Stomach (tissue), 8 donors: ENCODE measurements at regions not wholly inside any gene's neighbourhood (a gene's known extent, or its start where the extent isn't known, plus 50 kb on each side); places are given as distances from the start of the nearest gene placed in this dataset.

ENCODE experiments used
- DNase-seq, 2 donors: peaks; one replicate each; pipeline versions ENCODE4 v3.0.0 to v3.0.0-alpha.2; 2013 to 2019
- H3K27ac ChIP-seq, 5 donors: fragments of 200-600 bp in 4 of 5; sonication (generic) in 4 of 5; one replicate each; pipeline ENCODE4 v1.5.1; 2013 to 2019; ENCODE audit warnings: mild to moderate bottlenecking in 1 of 5, moderate library complexity in 1 of 5
- H3K27me3 ChIP-seq, 3 donors: fragments of 200-600 bp; sonication (generic); one replicate each; pipeline ENCODE4 v1.5.1; 2017 to 2019; ENCODE audit warnings: mixed run types in 1 of 3
- H3K36me3 ChIP-seq, 4 donors: fragments of 200-600 bp; sonication (generic); 1 replicate in 3 of 4; 2 replicates in 1 of 4; pipeline ENCODE4 v1.5.1; 2016 to 2019
- H3K4me1 ChIP-seq, 4 donors: fragments of 200-600 bp; sonication (generic); one replicate each; pipeline ENCODE4 v1.5.1; 2016 to 2019
- H3K4me3 ChIP-seq, 4 donors: fragments of 200-600 bp; sonication (generic) in 3 of 4; one replicate each; pipeline ENCODE4 v1.5.1; 2016 to 2019; ENCODE audit warnings: mild to moderate bottlenecking in 1 of 4
- H3K9me3 ChIP-seq, 4 donors: fragments of 200-600 bp; sonication (generic); one replicate each; pipeline ENCODE4 v1.5.1; 2016 to 2019
- EP300 ChIP-seq: sonication (generic); formaldehyde crosslinking; IDR thresholded peaks from one replicate; pipeline ENCODE4 v1.6.1; 2017; ENCODE audit warnings: antibody characterized with exemption
- POLR2A ChIP-seq, 4 donors: fragments of 450-650 bp; IDR thresholded peaks; one replicate each; pipeline ENCODE4 v1.6.1; 2016; ENCODE audit warnings: antibody characterized with exemption in 4 of 4, control low read depth in 2 of 4, mild to moderate bottlenecking in 1 of 4, moderate library complexity in 1 of 4
- POLR2AphosphoS5 ChIP-seq, 3 donors: sonication (generic); formaldehyde crosslinking; IDR thresholded peaks; one replicate each; pipeline ENCODE4 v1.6.1; 2016; ENCODE audit warnings: antibody characterized with exemption in 3 of 3
- WGBS, 5 donors: extraction: QIAGEN DNeasy Blood & Tissue Kit in 3 of 5; methylation state at CpG; one replicate each; pipeline versions ENCODE4 v1.1.5 to v1.1.7; 2013 to 2018; 5-methylcytosine and 5-hydroxymethylcytosine counted together
- intact Hi-C: fragments of 100-400 bp; cut with DNase I; formaldehyde crosslinking; loops from one replicate; pipeline ENCODE4 v1.15.1; 2023; ENCODE audit warnings: low total_unique reads
- TF ChIP-seq, protein P1 (sequence below), 7 experiments: fragments of 450-650 bp in 4 of 7; fragments of 200-600 bp in 3 of 7; sonication (generic) in 3 of 7; IDR thresholded peaks; one replicate each; pipeline ENCODE4 v1.5.1; 2016 to 2019; ENCODE audit warnings: antibody characterized with exemption in 7 of 7, control low read depth in 2 of 7, mild to moderate bottlenecking in 1 of 7
- donor health status: healthy with polysubstance abuse.
- donor health status: Bipolar disorder and iron deficiency.
- donor health status: healthy.

GRCh38 chr9:134552349-134552990 is 89.1 kb upstream of the COL5A1 start:
- H3K36me3 ChIP-seq: no peaks in the 10 kb centered on the region
- H3K4me1 ChIP-seq: peaks cover 0 to 9% (median 5%) of the 10 kb centered on the region in 4 donors

DNA sequence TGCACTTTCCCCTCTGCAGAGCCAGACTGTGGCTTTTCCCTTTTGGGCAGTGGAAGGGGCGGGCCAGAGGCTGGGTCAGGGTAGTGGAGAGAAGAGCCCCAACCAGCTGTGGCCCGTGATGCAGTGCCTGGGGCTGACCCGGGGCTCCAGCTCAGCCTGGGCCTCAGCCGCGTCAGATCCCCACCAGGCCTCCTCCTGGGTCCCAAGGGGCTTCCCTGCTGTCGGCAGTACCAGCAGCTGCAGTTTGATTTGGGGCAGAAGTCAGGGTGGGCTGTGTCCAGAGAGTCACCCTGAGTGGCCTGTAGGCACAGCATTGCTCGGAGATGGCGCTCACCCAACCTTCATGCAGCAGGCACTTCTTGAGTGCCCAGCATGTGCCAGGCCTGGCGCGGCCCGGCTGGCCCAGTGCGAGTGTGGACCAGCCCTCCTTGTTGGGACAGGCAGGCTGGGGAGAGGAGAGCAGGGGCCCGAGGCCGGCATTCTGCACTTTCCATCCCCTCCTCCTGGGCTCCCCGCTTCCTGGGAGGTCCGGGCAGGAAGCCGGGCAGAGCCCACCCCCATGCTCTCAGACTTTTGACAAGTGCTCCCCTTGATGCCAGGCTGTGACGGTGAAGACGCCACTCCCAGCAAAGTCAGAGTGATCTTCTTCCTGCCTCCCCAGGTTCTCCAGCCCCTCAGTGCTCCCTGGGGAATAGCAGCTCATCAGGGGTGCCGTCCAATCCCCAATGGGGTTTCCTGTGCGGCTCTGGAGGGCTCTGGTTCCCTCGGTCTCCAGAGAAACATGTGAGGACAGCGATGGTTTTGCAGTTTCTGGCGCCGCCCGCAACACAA is 88.3 kb upstream of the COL5A1 start:
- WGBS, 5 donors: 64 to 78% (median 67%) methylated on average over 16 to 26 of the region's 26 CpGs
- H3K27me3 ChIP-seq: peaks cover 0 to 55% (median 9%) of the 10 kb centered on the region in 3 donors
- no peaks in the 10 kb centered on the region for H3K36me3 ChIP-seq
- no peak overlapping the region for H3K4me3 ChIP-seq
- no peaks in the 10 kb centered on the region for H3K9me3 ChIP-seq
- intact Hi-C loops: no loop called here
- TF ChIP-seq POLR2A (IDR thresholded peaks at IDR 0.05) (no peak), POLR2AphosphoS5 (IDR thresholded peaks at IDR 0.05) (no peak)
- H3K4me1 ChIP-seq: peaks cover 0 to 9% (median 5%) of the 10 kb centered on the region in 4 donors
- H3K27ac ChIP-seq: no peak overlapping the region
- no peak for DNase-seq

More at GRCh38 chr9:134552349-134552990, 89.1 kb upstream of the COL5A1 start:
- Histone ChIP-seq H3K9me3 (no peaks in the 10 kb centered on the region), H3K4me3 (no peak overlapping the region), H3K27ac (no peak overlapping the region), H3K27me3 (peaks cover 0 to 59% (median 9%) of the 10 kb centered on the region in 3 donors)
- no peak for DNase-seq
- TF ChIP-seq POLR2A (IDR thresholded peaks at IDR 0.05) (no peak), EP300 (no peak), POLR2AphosphoS5 (IDR thresholded peaks at IDR 0.05) (no peak)
- TF ChIP-seq, protein P1, sequence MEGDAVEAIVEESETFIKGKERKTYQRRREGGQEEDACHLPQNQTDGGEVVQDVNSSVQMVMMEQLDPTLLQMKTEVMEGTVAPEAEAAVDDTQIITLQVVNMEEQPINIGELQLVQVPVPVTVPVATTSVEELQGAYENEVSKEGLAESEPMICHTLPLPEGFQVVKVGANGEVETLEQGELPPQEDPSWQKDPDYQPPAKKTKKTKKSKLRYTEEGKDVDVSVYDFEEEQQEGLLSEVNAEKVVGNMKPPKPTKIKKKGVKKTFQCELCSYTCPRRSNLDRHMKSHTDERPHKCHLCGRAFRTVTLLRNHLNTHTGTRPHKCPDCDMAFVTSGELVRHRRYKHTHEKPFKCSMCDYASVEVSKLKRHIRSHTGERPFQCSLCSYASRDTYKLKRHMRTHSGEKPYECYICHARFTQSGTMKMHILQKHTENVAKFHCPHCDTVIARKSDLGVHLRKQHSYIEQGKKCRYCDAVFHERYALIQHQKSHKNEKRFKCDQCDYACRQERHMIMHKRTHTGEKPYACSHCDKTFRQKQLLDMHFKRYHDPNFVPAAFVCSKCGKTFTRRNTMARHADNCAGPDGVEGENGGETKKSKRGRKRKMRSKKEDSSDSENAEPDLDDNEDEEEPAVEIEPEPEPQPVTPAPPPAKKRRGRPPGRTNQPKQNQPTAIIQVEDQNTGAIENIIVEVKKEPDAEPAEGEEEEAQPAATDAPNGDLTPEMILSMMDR (IDR thresholded peaks at IDR 0.05): no peak
- 57 to 76% (median 63%) methylated on average over 6 to 9 of the region's 9 CpGs for WGBS, 5 donors
- intact Hi-C loops: no loop called here

GRCh38 chr9:134553996-134554372 is 87.6 kb upstream of the COL5A1 start:
- 79 to 91% (median 80%) methylated on average over 9 to 10 of the region's 10 CpGs for whole genome bisulfite sequencing, 5 donors
- peaks cover 0 to 50% (median 9%) of the 10 kb centered on the region in 3 donors for H3K27me3 ChIP-seq
- no peaks in the 10 kb centered on the region for H3K9me3 ChIP-seq
- DNase-seq: no peak
- H3K4me3 ChIP-seq: no peak overlapping the region
- intact Hi-C loops: no loop called here
- H3K27ac ChIP-seq: no peak overlapping the region
- H3K36me3 ChIP-seq: no peaks in the 10 kb centered on the region
- peaks cover 0 to 9% (median 5%) of the 10 kb centered on the region in 4 donors for H3K4me1 ChIP-seq
- TF ChIP-seq EP300 (no peak), POLR2A (IDR thresholded peaks at IDR 0.05) (no peak), POLR2AphosphoS5 (IDR thresholded peaks at IDR 0.05) (no peak)
- TF ChIP-seq, protein P1 (IDR thresholded peaks at IDR 0.05): no peak

DNA sequence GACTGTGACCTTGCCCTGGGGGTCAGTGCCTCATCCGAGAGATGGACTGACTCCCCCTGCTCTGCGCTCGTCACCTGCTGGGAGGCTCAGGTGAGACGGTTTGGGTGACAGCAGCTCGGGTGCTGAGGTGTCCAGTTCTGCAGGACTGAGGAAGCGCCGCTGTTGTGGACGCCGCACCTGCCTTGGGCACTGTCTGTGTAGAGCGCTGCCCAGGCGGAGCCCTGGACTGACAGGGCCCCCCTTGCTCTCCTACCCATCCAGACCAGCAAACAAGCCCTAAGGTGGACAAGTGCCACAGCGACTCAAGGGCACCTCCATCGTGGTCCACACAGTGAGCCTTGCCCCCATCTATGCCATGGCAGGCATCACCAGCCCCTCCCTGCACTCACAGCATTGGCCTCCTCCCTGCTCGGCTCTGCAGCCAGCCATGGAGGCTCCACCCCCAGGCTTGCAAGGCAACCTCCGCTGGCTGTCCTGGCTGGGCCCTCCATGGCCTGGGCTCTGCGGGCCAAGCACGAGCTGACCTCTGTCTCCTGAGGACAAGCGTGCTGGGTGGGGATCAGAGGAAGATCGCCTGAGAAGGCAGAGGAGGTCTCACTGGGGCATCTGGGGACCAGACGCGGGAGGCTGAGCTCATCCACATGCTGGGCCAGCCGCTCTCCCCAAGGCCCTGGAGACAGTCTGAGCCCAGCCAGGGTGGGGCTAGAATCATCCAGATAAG is 87.1 kb upstream of the COL5A1 start:
- no peaks in the 10 kb centered on the region for H3K36me3 ChIP-seq
- H3K4me1 ChIP-seq: peaks cover 0 to 9% (median 5%) of the 10 kb centered on the region in 4 donors
- no peak overlapping the region for H3K27ac ChIP-seq
- H3K27me3 ChIP-seq: peaks cover 0 to 45% (median 9%) of the 10 kb centered on the region in 3 donors
- intact Hi-C loops: no loop called here
- WGBS, 5 donors: 67 to 86% (median 77%) methylated on average over 12 to 22 of the region's 22 CpGs
- H3K9me3 ChIP-seq: no peaks in the 10 kb centered on the region
- DNase-seq: no peak
- H3K4me3 ChIP-seq: no peak overlapping the region
- no peak for TF ChIP-seq POLR2A (IDR thresholded peaks at IDR 0.05)
- no peak for TF ChIP-seq EP300
- TF ChIP-seq POLR2AphosphoS5 (IDR thresholded peaks at IDR 0.05): no peak

DNA sequence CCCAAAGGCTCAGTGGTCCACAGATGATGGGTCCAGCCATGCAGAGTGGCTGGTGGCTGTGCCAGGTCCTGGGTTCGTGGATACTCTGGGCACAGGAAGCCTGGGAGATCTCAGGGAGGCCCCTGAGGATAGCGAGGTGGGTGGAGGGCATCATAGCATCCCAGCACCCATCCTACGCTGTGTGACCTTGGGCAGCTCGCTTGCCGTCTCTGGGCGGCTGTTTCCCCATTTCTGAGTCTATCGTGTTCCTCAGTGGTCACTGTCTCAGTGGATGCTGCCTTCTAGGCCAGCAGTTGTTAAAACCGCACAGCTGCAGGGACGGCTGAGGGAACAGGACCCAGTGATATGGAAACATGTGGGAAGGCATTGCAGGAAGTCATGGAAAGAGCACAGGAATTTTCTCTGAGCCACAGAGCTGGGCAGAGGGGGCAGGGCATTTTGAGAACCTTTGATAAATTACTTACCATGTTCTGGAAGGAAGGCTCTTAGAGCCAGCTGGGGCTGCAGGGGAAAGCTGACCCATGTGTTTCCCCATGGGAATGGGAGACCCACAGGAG is 86.4 kb upstream of the COL5A1 start:
- WGBS, 5 donors: 74 to 84% (median 82%) methylated on average over 6 to 9 of the region's 9 CpGs
- intact Hi-C loops: no loop called here
- peaks cover 0 to 42% (median 9%) of the 10 kb centered on the region in 3 donors for H3K27me3 ChIP-seq
- DNase-seq: no peak
- no peaks in the 10 kb centered on the region for H3K36me3 ChIP-seq
- no peak overlapping the region for H3K27ac ChIP-seq
- H3K4me3 ChIP-seq: no peak overlapping the region
- no peak for TF ChIP-seq POLR2AphosphoS5 (IDR thresholded peaks at IDR 0.05)
- TF ChIP-seq EP300: no peak
- TF ChIP-seq POLR2A (IDR thresholded peaks at IDR 0.05): no peak
- H3K4me1 ChIP-seq: peaks cover 0 to 9% (median 5%) of the 10 kb centered on the region in 4 donors
- H3K9me3 ChIP-seq: no peaks in the 10 kb centered on the region
